Stimulated activated CD4-positive, alpha-beta T cell treated with anti-CD3 and anti-CD28 coated beads, TNF-alpha, amount 100 ng/mL, for 24 hours (primary cell): ENCODE measurements at regions not wholly inside any gene's neighbourhood (a gene's known extent, or its start where the extent isn't known, plus 50 kb on each side); places are given as distances from the start of the nearest gene placed in this dataset.

Experiments used
- DNase-seq, 3 experiments: peaks; one replicate each; pipeline ENCODE4 v3.0.0-alpha.2; 2020; ENCODE audit warnings: low read depth in 3 of 3

DNA sequence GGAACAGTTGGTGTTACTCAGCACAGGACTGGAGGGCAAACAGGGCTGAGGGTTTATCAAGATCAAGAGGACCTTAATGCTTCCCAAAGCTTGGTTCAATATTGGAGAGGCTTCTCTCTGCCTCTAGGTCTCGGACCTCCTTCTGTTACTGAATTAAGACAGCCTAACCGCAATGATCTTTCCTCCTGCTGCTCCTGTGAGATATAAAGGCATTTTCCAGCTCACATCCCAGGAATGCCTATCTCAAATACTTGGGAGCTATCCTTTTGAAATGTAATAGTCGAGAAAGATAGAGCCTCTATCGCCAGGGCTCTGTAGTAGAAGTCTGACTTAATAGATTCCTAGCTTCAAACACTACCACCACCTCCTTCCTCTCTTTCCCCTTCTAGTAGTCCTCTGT, 1475.0 kb downstream of the SLITRK1 start:
- DNase-seq, result no peak

DNA sequence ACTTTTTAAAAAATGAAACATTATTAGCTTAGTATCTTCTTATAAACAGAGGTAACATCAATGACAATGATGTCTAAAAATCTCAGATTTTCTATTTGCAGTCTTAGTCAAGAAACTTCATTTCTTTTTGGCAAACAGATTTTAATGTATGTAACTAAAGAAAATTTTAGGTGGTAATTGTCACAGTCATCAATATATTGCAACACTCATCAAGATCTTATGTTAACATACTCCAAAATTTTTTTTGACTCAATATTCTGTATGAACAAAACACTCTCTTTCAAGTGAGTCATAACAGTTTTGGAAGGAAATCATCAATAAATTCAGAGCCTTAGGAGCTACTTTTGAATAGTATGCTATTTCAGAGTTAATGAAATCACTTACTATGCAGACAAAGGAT, 1507.6 kb downstream of the SLITRK1 start:
- no peak for DNase-seq

DNA sequence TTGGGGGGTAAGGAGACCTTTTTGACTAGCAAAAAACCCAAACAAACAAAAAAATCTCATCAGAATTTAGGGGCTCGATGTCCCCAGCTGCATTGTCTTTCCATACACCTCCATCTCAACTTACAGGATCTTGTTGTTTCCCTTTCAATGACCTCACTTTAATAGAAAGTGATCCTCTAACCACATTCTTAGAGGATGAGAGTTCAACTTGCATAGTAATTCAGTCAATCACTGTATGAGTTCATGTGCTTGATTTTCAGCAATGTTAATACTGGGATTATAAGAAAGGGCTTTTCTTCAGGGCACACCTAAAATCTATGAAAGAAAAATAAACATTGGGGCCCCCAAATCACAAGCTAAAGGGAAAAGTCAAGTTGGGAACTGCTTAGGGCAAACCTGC, 1512.0 kb downstream of the SLITRK1 start:
- DNase-seq, result no peak

DNA sequence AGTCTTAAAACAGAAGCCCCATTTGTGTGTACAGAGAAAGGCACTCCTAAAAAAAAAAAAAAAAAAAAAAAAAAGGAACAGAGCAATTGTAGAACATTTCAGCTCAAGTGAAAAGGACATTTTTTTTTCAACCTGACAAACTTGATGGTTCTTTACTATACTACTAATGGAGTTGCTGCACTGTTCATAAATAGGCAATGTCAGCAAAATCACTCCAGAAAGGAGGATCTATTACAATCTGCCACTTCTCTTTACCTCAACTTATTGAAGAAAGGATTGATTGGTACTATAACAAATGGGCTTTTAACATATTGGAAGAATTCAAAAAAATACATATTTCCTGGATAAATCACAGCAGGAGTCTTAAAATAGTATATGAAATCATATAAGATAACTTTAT, 1517.7 kb downstream of the SLITRK1 start:
- no peak for DNase-seq

DNA sequence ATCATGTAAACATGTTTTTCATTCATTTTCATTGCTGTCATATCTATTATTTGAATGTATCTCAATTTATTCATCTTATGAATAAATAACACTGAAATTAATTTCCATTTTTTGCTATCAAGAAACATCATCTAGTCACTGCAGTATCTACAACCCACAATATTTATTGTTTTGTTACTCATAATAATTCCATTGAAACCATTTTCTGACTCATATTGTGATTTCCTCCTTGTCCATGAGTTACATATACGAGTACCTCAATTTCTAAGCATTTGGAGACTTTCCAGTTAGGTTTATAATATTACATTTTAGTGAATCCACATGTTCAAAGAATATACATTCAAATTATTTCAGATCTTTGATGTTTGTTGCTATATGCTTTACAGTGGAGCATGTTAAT, 1524.0 kb downstream of the SLITRK1 start:
- no peak for DNase-seq

DNA sequence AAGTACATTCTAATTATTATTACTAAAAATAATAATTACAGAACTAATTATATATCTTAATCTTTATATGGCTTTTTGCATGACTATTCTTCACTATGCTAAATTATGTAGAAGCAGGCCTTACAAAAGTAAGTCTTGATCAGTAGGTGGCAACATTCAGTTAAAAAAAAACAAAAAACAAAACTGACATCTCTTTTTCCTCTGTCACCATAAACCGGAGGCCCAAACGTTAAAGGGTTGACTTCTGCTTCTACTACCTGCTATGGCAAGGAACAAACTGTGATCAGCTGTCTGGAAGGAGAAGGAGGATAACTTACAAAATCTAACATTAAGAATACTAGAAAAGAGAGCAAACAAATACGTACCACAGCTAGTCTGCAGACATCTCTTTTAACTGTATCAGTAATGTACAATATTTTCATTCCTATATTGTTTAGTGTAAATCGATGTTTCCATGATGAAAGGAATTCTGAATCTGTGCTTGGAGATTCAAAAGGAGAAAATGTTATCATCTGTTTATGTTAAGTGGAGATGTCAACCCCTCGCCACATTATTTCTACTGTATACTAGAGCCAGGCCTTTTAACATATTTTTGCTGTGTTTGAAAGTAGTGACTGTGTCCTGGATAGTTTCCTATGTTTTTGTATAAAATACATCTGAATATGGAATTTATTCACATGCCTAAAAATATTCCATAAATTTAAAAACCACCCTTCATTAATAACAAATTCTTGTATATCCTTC, 1525.4 kb downstream of the SLITRK1 start:
- DNase-seq, result no peak

DNA sequence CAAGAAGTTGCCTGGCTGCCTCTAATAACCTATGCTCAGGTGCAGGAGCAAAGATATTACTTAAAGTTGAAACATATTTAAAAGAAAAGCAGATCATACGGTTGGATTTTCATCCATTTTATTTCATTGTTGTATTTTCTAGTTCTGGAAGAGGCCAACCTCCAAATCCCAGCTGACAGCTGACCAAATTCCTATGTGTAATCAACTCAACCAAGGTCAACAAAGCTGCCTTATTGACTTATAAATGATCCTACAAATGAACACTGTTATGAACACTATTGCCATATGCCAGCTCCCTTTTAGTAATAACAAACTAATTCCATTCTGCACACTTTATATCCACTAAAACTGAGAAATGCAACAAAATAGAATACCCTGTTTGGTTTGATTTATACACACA, 1537.4 kb downstream of the SLITRK1 start:
- no peak for DNase-seq

DNA sequence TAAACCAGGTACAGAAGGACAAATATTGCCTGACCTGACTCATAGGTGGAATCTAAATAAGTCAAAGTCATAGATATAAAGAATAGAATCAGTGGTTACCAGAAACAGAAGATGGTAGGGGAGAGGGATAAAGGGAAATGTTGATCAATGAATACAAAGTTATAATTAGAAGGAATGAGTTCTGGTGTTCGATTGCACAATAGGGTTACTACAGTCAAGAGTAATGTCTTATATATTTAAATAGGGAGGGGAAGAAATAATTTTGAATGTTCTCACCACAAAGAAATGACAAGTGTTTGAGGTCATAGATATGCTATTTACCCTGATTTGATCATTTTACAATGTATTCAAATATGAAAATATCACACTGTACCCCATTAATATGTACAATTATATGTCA, 1541.2 kb downstream of the SLITRK1 start:
- DNase-seq, result no peak

- DNase-seq, result no peak
Measured at GRCh38 chr13:82330499-82330898, 1551.8 kb downstream of the SLITRK1 start.

DNA sequence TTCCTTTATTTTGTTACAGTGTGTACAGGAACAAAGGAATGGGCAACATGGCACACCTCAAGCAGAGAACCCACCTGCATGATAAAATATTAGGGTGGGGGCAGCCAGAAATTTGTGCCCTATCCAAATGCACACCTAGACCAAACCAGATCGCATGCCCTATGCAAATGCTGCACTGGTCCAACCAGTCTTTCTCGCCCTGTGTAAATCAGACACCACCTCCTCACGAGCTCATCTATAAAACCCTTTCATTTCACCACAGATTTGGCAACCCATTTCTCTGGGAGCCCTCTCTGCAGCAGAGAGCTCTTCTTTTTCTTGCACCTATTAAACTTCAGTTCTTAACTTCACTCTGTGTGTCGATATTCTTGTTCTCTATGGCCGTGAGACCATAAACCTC, 1559.2 kb downstream of the SLITRK1 start:
- no peak for DNase-seq

DNA sequence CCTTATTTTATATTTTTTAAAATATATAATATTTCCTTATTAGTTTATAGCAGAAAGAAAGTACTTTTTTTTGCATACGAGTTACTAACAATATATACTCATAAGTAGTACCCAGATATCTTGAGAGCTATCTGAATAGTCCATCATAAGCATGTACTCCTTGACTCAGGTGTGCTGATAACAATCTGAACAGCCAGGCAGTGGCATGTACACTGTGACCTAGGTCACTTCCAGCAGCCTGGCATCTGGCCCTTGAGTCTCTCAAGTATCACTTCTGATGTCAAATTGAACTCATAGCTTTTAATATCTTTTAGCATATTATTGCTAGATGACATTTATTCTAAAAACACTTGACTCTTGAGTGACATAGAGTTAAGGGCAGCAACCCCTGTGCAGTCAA, 1576.7 kb downstream of the SLITRK1 start:
- no peak for DNase-seq

DNA sequence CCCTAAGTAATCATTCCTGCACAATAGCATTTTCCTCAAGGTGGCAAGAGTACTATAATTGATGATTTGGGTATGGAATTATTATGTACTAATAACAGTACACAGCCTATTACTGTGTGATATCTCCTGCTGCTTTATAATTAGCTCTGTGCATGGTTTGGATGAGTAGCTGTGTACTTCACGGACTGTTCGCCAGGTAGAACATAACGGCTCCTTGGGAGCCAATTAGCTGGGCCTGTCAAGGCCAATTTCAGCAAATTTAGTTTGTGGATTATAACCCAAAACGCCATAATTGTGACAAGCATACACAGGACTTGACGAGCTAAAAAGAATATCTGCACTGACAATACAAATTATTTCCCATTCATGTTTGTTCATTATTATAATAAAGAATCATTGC, 1584.2 kb downstream of the SLITRK1 start:
- no peak for DNase-seq

GRCh38 chr13:82294226-82294625, 1588.0 kb downstream of the SLITRK1 start:
- no peak for DNase-seq

DNA sequence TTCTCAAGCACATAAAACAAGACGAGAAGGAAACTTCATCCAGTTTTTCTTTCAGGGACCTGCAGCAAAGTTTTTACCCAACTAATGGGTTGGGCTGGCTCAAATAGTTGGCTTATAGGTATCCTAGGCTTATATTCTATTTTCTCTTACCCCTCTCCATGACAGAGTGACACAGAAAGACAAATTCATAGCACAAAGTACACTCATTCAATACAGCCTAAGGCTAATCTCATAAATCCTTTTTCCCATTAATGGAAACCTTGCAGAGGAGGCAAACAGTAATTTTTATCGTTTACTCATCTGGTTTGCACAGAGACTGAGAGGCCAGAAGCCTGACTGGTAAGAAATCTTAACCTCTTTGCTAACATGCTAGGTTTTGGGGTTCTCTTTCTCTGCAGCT, 1589.9 kb downstream of the SLITRK1 start:
- no peak for DNase-seq

DNA sequence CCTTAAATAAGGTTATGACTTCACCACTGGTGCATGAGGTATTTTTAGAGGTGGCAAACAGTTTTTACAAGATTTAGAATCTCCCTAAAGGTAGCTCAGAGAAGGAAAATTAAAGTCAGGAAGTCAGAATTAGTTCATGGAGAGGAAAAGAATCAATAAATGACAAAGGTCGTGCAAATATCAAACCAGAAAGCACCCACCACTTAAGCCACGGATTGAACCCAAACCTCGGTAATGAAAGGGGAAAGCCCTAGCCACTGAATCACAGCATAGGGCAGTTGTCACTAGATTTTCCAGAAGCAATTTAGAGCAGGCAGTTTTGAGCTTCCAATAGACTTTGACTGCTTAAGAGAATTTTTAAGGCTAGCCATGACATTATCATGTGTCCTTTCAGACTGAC, 1590.4 kb downstream of the SLITRK1 start:
- no peak for DNase-seq

DNA sequence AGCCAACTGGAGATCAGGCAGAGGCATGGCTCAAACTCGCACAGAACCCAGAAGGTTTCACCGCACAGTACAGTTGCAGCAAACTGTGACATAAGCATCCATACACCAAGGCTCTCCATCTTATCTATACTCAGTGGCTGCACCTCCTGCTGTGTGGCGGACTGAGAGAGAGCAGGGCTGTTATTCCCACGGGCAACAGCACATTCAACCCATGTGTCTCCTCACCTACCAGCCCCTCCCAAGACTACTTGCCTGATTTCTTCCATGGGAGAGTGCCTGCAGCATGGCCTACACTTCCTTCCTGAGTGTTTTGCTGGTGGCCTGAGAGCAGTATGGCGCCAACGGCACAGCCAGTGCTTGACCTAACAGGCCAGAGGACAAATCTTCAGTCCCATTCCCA, 1606.6 kb downstream of the SLITRK1 start:
- no peak for DNase-seq

DNA sequence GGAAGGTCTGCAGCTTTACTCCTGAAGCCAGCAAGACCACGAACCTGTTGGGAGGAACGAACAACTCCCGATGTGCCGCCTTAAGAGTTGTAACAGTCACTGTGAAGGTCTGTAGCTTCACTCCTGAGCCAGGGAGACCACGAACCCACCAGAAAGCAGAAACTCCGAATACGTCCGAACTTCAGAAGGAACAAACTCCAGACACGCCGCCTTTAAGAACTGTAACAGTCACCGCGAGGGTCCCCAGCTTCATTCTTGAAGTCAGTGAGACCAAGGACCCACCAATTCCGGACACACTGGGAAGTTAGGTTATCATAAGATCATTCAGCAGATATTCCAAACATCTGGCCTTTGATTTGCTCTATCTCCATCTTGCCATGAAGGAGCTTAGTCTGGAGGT, 1623.0 kb downstream of the SLITRK1 start:
- no peak for DNase-seq

- no peak for DNase-seq
Measured at GRCh38 chr13:82257790-82258507, 1624.3 kb downstream of the SLITRK1 start.

- DNase-seq, result no peak
Measured at GRCh38 chr13:82248762-82249161, 1633.5 kb downstream of the SLITRK1 start.

DNA sequence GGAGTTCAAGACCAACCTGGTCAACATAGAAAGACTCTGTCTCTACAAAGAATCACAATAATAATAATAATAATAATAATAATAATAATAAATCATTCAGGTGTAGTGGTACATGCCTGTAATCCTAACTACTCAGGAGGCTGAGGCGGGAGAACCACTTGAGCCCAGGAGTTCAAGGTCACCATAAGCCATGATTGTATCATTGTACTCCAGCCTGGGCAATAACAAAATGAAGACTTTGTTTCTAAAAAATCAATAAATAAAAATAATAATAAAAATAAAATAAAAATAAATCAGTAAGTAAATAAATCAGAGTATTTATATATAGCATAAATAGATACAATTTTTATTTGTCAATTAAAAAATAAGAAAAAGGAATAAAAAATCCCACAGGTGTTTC, 1636.4 kb downstream of the SLITRK1 start:
- no peak for DNase-seq

DNA sequence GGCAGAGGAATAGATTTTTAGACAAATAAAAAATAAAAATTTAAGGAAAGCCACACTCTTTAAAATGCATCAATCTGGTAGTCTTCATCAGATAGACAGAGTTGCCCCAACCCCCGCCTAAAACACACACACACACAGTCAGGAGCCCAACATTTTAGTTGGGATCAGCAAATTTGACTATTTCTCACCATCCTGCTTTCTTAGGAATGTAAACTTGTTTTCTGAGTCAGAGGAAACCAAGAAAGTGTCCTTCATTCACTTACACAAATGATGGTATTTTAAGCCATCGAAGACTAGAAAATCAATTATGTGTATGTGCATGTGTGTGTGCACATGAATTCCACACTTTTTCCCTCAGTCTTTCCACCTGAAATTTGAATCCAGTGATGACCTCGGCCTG, 1657.5 kb downstream of the SLITRK1 start:
- DNase-seq, result no peak

DNA sequence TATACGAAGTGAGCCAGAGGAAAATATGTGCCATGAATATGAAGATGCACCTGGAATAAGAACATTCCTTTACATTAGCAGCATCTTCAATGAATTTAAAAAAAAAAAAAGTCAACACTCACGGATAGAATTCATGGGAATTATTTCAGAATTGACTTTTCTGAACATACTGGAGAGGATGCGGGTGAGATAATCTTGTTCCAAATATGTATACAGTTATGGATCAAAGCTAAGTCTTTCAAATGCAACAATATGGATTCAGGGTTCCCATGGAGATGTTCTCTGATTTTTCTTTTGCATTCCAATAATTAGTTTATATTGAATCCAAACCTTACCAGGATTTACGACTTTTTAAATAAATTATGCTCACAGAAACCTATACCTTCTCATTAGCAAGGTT, 1660.7 kb downstream of the SLITRK1 start:
- DNase-seq, result no peak

GRCh38 chr13:82220641-82221040, 1661.6 kb downstream of the SLITRK1 start:
- no peak for DNase-seq

- no peak for DNase-seq
Measured at GRCh38 chr13:82216165-82216564, 1666.1 kb downstream of the SLITRK1 start.
